GOT3 (cell line): ENCODE measurements at regions not wholly inside any gene's neighbourhood (a gene's known extent, or its start where the extent isn't known, plus 50 kb on each side); places are given as distances from the start of the nearest gene placed in this dataset.
"Not testable (repeated sequence)": the region's sequence is repeated elsewhere in the genome, so short reads cannot be mapped to it uniquely, and the experiment has no call there.

Experiments used
- DNase-seq: peaks from one replicate; lab custom pipeline; 2025; ENCODE audit warnings: mixed read lengths; lab: John Stamatoyannopoulos, UW

DNA sequence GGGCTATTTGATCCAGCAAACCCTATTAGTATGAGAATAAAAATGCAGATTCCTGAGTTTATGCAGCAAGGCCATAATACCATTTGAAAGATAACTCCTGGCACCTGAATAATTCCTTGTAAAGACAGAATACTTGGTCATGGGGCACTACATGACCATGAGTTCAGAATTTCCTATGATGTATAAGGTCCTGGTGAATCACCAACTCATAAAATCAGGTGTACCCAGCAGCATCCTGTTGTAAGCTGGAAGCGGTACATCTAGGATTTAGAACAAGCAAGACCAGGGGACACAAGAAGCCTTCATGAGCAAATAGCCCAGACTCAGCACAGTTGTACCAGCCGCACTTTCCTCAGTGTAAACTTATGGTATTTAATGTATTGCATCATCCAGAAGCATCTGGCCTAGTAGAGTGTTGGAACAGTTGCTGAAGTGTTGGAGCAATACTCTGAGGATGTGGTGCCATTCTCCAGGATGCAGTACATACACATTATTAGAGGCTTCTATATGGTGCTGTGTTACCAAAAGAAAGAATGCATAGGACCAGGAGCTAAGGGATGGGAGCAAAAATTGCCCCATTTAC is 233.4 kb downstream of the SQOR start:
- no peak for DNase-seq

DNA sequence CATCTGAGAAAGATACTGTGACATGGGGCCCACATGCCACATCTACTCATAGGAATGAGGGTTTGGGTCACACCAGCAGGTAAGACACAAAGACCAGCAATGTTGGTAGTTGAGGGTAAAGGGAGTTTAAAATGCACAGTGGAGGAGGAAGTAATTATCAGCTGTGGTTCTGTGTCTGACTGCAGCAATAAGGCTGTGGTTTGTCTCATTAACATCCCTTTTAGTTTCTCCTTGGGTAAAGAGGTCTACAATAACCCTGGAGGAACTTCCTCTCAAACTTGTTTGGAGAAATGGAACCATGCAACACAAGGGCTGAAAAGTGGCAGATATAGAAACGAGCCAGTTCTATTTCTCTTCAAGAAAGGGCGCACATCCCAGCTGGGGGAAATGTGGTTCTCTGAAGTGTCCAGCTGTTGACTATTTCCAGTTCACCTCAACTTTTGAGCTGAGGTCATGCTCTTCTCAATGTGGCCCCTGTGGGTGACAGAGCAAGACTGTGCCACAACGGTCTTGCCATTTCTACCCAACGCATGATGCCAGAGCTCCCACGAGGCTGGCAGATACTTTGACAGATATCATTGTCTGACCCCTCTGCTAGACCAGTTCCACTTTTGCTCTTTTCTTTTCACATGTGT is 234.3 kb downstream of the SQOR start:
- DNase-seq: no peak

DNA sequence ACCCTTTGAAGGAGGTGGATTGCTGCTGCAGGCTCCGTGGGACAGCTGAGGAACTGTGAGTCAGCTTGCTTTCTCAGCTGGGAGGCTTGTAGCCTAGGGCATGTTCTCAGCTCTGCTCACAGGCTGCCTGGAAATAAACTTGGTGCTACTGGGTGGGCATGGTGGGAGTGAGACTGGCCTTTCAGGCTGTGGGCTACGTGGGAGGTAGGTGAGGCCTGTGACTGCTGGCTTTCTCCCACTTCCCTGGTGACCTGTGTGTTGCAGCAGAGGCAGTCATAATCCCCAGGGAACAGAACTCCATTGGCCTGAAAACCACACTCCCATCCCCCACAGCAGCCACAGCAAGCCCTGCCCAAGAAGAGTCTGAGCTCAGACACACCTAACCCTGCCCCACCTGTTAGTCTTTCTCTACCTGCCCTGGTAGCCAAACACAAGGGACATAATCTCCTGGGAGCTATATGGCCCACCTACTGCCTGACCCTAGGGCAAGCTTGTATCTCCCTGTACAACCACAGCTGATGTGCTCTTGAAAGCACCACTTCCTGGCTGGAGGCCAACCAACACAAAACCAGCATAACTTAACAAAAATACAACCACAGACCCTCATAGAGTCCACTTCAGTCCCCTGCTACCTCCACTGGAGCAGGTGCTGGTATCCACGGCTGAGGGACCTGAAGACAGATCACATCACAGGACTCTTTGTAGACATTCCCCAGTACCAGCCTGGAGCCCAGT is 236.5 kb downstream of the SQOR start:
- no peak for DNase-seq

DNA sequence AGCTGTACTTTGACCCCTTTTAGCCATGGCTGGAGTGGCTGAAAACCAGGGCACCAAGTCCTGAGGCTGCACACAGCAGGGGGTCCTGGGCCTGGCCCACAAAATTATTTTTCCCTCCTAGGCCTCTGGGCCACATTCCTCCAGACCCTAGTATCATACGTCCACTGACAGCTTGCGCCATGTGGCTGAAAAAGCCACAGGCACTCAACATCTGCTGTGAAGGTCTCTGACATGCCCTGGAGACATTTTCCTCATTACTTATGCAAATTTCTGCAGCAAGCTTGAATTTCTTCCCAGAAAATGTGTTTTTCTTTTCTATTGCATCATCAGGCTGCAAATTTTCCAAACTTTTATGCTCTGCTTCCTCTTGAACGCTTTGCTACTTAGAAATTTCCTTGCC is 239.0 kb downstream of the SQOR start:
- no peak for DNase-seq

DNA sequence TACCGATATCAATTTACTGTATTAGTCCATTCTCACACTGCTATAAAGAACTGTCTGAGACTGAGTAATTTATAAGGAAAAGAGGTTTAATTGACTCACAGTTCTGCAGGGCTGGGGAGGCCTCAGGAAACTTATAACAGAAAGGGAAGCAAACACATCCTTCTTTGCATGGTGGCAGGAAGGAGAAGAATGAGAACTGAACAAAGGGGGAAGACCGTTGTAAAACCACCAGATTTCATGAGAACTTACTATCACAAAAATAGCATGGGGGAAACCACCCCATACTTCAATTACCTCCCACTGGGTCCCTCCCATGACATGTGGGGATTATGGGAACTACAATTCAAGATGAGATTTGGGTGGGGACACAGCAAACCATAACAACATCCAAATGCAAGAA is 239.7 kb downstream of the SQOR start:
- not testable (repeated sequence) for DNase-seq

DNA sequence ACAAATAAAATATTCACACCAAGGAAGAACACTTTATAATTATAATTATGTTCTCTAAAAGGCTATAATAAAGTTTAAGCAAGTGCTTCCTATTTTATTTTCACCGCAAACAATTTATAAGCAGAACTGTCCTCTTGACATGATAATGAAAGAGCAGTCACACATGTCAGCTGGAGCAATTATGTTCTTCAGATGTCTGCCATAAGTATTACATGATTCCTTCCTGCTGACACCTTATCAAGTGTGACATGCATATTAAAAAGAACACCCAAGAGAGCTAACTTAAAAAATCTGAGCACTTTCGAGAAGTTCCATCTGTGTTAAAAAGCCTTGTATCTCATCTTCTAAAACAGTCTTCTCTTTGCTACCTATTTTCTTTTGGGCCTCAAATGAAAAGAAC is 249.5 kb downstream of the SQOR start:
- DNase-seq: no peak

DNA sequence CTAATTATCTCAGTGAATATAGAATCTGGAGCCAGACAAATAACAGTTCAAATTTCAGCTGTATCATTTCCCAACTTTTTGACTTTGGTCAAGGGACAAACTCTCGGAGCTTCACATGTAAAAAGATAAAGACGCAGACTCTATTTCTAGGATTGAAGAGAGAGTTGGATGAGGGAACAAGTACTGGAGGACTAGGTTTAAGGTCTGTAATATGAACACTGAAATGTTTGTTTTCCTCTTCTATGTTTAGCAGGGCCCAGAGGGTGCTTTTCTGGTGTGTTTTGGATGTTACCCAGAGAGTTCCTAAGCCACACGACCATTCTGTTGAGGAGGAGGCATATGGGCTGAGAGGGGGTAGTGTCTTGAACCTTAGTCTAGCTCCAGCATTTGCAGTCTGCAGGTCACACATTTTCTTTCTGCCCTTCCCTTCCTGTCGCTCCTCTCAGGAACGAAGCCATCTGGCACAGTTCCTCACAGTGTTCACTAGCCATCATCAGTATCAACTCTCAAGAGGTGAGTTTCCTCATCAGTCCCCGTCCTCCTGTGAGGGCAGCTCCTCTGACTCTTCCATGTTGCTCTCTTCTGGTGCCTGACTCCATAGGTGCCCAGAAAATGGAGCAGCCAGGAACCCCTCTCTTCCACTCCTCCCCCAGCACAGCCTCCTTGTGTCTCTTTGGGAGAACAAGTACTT is 250.1 kb downstream of the SQOR start:
- DNase-seq: no peak

DNA sequence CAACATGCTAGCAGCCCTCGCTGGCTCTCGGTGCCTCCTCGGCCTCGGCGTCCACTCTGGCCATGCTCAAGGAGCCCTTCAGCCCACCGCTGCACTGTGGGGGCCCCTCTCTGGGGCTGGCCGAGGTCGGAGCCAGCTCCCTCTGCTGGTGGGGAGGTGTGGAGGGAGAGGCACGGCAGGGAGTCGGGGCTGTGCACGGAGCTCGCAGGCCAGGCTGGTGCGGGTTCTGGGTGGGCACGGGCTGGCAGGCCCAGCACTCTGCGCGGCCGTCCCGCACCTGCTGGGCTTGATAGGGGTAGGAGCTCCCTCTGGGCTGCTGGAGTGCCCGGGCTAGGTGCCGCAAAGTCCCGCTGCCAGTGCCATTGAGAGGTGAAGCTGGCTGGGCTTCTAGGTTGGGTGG is 251.0 kb downstream of the SQOR start:
- DNase-seq: no peak

DNA sequence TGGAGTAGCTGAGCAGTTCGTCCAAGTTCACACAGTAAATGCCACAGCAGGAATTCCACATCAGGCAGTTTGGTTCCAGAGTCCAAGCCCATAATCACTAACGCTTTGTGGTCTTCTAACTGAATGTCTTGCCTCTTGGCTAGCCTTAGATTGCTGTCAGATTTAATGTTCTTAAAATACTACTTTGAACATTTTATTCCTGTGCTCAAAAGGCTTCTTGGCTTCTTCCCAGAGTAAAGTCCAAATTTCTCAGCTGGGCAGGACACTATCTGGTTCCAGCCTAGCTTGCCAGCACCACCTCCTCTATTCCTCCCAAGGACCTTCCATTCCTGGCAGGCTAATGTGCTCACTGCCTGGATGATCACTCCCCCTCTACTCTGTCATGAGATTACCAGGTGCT is 256.9 kb downstream of the SQOR start:
- no peak for DNase-seq

DNA sequence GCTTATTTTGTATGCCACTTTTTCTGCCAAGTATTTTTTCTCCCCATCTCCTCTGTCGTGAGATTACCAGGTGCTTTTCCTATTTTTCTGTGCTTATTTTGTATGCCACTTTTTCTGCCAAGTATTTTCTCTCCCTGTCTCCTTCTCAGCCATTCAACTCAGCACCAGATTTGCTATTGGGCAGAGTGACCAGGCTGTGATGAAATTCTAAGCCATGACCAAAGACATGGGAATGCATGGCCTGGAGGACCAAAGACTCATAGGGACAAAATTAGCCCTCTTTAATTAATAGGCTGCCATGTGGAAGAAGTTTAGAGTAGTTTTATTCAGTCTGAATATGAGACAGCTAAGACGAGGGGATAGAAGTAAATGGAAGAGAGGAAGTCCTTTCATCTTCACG is 257.4 kb downstream of the SQOR start:
- DNase-seq: no peak

DNA sequence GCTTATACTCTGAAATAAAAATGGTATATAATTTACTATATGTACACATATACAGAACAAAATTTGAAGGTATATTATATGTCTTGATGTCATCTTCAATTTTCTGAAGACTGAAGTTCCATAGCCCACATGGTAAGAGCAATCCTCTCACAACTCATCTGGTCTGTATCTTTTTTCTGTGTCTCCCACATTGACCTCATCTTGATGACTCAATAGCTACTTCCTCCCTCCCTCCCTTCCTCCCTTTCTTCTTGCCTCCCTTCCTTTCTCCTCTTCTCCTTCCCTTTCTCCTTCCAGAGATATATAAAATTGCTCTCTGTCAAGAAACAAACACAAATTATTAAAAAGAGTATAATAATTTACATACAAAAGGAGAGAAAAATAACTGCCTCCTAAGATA is 268.5 kb downstream of the SQOR start:
- DNase-seq: no peak

DNA sequence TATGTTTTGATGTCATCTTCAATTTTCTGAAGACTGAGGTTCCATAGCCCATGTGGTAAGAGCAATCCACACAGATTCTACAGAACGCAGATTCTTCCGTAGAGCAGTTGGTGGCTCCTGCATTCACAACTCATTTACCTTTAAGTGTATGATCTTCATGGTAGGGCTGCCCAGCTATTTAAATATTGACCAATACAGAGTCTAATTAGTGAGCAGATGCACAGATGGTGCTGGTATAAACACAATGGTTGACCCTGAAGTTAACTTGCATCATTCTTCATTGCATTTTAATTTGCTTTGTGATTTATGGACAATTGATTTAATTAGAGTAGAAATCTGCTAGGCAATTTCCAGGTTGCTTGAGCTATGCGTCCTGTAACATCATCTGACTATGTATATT is 269.2 kb downstream of the SQOR start:
- no peak for DNase-seq

DNA sequence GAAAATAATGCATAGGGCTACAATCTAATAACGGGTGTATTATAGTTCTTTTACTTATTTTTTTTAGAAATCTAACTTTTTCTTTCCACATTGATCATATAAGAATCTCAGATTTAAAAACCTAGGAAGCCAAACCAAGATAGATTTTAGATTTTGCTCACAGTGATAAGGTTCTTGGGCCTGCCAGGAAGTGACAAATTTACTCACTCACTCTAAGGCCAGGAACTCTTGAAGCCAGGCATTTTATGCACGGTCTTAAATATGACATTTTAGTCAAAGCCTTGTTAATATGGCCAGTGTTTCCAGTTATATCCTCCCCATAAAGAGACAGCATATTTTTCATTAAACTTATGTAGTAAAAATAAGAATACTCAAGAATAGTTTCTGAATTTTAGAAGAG is 271.4 kb downstream of the SQOR start:
- DNase-seq: no peak

DNA sequence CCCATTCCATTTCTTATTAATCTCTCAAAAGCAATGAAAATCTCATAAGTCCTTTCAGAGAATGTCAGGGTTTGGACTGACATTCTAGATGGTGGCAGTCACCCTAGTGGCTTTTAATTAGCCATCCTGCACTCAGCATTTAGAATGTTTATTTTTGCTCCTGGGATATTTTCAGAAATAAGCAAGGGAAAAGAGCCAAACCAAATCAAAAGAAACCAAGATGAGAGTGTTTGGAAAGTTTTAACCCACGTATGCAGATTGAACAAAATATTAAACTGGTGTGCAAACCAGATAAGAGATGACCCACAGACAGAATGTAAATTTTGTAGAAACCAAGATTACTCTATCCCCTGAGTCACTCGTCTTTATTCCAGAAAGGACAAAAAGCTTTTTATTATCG is 275.8 kb downstream of the SQOR start:
- DNase-seq: no peak

DNA sequence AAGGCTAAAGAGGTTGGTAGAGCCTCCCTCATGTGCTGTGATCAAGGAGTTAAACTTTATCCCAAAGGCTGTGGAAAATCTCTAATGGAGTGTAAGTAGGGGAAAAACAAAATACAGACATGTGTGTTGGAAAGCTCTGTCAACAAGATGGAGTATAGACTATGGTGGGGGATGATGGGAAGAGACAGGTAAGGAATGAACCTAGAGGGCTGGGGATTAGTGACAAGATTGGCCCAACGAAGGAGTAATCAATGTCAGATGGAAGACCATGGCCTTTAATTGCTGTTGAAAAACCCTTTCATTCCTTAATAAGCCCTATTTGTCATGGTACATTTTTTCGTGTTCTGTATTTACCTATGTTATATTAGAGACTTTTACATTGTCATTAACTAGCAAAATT is 278.6 kb downstream of the SQOR start:
- DNase-seq: no peak

DNA sequence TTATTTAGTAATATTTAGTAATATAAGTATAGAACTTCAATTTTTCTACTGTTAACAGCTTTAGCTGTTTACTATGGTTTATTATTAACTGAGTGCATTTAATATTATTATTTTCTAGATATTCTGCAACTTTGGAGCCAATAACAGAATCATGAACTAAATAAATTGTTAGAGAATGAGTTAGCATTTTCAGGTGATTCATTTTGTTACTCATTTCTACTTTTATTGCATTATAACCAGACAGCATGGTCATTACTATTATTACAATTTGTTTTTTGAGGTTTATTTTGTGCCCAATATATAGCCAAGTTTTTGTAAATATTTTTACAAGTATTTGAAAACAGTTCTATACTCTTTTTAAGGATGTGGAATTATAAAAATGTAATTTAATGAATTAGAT is 279.6 kb downstream of the SQOR start:
- no peak for DNase-seq

DNA sequence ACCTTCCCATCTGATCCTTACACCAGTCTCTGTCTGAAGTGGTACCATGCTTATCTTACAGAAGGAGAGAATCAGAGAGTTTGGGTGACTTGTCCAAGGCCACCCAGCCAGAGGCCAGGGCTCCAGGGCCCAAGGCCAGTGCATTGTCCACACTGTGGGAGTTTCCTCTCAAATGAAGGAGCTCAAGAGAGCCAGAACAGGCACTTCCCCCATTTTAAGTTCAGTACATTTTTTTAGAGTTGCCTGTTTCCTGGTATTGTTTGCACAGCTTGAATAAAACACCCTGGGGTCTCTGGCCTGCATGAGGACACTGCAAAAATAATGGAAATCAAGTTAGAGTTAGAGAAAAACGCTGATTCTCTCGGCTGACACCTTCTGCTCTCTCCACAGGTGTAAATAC is 284.0 kb downstream of the SQOR start:
- no peak for DNase-seq

DNA sequence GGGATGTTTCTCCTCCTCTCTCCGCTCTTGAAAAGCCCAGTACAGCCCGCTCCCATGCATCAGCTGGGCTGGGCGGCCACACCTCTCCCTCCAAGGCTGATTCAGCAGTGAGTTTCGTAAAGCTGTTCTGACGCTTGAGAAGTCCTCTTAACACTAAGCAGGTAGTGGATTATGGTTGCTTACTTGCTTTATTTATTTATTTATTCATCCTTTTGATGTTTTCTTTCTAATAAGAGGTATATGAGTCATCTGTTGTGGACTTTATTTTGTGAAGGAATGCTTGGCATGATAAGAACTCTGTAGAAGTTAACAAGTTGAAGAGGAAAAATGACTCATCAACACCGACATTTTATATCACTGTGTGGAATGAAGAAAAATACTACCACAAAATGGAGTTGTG is 285.0 kb downstream of the SQOR start:
- no peak for DNase-seq

DNA sequence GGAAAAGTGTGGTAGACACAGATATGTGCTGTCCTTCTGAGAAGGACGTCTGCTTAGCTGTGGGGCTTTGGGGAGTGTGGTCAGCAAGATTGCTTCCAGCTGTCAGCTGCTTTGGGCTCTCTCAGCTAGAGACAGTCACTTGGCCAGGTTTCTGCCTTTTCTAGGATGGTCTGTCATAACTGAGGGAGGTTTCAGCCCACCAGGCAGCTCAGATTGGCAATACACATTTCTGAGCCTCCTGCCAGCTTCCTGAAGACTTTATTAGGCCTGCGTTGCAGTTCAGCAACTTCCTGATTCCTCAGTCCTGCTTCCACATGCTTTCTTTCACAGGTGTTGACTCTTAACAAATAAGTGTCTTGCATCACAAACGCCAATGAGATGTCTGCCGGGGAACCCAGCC is 286.5 kb downstream of the SQOR start:
- DNase-seq: no peak

DNA sequence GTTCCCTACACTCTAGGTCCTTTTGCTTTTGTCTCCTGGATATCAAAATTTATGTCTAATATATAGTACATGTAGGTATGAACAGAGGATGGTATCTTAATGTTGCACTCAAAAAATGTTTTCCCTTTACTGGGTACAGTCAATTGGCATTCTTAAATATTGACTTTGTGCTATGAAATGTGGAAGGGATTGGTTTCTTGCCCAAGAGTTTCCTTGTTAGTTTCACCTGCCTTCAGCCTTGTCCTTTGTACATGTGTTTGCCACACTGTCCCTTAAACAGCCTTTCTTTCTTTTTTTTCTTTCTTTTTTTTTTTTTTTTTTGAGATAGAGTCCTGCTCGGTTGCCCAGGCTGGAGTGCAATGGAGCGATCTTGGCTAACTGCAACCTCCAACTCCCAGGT is 287.1 kb downstream of the SQOR start:
- DNase-seq: no peak

DNA sequence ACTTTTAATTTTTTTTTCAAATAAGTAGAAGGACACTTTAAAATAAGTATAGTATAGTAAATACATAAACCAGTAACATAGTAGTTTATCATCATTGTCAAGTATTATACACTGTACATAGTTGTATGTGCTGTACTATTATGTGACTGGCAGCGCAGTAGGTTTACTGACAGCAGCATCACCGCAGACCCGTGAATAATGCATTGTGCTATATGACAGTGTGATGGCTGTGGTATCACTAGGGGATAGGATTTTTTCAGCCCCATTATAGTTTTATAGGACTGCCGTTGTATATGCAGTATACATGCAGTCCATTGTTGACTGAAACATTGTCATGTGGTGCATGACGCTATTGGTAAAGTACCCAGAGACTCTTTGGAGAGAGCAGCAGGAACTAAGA is 306.5 kb downstream of the SQOR start:
- DNase-seq: no peak

DNA sequence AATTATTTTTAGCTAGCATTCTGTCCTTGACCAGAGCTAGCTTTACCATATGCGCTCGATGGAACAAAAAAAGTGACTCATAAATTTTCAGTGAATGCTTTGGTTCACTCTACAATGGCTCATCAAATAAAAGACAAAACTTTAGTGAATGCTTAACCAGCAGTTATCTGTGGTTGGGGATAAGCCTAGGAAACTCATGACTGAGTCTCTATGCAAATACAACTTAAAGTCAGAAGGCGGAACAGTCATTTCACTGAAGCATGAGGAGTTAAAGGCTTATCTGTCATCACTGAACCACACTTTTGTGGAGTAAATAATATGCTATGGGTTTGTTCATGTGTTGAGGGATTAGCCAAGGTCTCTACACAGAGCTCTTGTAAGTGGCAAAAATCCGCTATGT is 308.4 kb downstream of the SQOR start:
- DNase-seq: no peak

DNA sequence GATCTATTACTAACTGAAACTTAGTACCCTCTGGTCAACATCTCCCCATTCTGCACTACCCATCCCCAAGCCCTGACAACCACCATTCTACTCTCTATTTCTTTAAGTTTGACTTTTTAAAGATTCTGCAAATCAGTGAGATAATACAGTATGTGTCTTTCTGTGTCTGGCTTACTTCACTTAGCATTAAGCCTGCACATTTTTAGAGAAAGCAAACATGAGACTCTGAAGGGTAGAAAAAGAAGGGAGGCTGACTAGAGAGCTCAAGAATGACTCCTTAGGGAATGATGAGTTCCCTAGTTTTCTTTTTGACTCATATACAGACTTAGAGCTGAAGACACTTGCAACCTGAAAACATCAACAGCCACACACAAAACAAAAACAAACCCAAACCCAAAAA is 311.3 kb downstream of the SQOR start:
- no peak for DNase-seq
